ENCODE measurements at regions not wholly inside any gene's neighbourhood (a gene's known extent, or its start where the extent isn't known, plus 50 kb on each side); places are given as distances from the start of the nearest gene placed in this dataset.

DNA sequence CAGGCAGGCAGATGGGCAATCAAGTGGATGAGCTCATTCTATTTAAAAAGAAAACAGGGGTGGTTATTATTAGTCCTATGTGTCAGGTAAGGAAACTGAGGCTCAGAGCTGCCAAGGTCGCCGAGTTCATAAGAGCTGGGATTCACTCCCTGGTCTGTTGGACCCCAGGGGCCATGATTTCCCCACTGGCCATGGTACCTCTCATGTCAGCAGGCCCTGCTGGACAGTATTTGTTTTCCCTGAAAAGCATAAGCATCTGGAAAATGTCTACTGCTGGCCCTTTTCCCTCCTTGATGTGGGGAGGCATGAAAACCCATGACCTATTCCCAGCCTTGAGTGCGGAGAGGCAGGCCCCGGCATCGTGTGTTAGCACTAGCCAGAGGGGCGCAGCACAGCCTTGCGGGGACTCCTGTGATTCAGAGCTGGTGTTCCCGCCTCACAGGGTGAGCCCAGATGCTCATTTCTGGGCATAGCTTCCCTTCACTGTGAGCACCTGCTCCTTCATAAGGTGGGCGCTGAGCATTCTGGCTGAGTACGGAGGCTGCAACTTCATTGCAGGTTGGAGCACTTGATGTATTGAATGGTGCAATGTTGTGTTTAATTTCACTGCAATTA lies 617.5 kb downstream of the PTPRU start:
- TF ChIP-seq POLR2AphosphoS5 (IDR thresholded peaks at IDR 0.05): no peak
- TF ChIP-seq POLR2A (IDR thresholded peaks at IDR 0.05): no peak
- TF ChIP-seq, protein P1, sequence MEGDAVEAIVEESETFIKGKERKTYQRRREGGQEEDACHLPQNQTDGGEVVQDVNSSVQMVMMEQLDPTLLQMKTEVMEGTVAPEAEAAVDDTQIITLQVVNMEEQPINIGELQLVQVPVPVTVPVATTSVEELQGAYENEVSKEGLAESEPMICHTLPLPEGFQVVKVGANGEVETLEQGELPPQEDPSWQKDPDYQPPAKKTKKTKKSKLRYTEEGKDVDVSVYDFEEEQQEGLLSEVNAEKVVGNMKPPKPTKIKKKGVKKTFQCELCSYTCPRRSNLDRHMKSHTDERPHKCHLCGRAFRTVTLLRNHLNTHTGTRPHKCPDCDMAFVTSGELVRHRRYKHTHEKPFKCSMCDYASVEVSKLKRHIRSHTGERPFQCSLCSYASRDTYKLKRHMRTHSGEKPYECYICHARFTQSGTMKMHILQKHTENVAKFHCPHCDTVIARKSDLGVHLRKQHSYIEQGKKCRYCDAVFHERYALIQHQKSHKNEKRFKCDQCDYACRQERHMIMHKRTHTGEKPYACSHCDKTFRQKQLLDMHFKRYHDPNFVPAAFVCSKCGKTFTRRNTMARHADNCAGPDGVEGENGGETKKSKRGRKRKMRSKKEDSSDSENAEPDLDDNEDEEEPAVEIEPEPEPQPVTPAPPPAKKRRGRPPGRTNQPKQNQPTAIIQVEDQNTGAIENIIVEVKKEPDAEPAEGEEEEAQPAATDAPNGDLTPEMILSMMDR (IDR thresholded peaks at IDR 0.05): no peak
- Histone ChIP-seq H3K9me3 (no peaks in the 10 kb centered on the region), H3K4me3 (no peak overlapping the region), H3K27ac (no peak overlapping the region), H3K27me3 (peaks cover 0 to 19% of the 10 kb centered on the region in 2 donors), H3K4me1 (no peaks in the 10 kb centered on the region), H3K36me3 (no peaks in the 10 kb centered on the region)
- DNase-seq (ENCODE audit: low spot score in 2 of 2): no peak
- intact Hi-C loops (cut with DNase I; ENCODE audit: low total_unique reads): no loop called here

DNA sequence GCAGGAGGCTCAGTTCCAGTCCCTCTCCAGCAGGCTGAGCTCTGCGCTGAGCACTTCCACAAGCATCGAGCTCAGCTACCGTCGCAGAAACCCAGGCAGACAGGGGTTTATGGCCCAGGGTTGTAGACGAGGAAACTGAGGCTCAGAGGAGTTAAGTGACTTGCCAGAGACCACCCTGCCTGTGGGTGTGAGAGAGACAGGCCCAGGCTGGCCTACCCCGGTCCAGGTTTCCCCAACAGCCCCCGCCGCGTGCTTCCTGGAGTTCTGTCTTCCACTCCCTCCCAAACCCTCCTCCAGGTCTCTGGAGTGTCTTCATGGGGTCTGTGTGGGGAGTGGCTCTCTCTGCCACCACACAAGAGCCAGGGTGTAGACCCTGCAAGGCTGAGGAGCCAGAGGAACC lies 615.9 kb downstream of the PTPRU start:
- no peak for DNase-seq (ENCODE audit: low spot score in 2 of 2)
- Histone ChIP-seq H3K4me1 (no peaks in the 10 kb centered on the region), H3K9me3 (no peaks in the 10 kb centered on the region), H3K4me3 (no peak overlapping the region), H3K27ac (no peak overlapping the region), H3K27me3 (peaks cover 0 to 19% of the 10 kb centered on the region in 2 donors), H3K36me3 (no peaks in the 10 kb centered on the region)
- intact Hi-C loops (cut with DNase I; ENCODE audit: low total_unique reads): no loop called here
- TF ChIP-seq, protein P1 (IDR thresholded peaks at IDR 0.05): no peak
- no peak for TF ChIP-seq POLR2A (IDR thresholded peaks at IDR 0.05)
- TF ChIP-seq POLR2AphosphoS5 (IDR thresholded peaks at IDR 0.05): no peak

DNA sequence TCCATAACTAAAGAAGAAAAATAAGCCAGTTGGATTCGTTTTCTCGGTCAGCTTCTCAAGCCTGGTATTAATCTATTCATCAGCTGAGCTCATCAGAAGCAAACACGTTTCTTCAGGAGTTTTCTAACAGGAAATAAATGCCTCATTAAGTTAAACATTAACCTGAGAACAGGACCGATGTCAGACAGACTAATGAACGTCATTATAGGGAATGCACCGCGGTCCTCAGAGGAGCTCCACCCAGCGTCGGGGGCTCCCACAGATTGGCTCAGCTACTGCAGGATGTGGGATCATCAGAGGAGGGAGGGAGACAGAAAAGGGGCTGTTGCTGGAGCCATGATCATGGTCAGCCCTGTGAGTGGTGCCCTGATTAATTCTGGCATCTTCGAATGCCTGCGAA lies 615.4 kb downstream of the PTPRU start:
- intact Hi-C loops (cut with DNase I; ENCODE audit: low total_unique reads): no loop called here

DNA sequence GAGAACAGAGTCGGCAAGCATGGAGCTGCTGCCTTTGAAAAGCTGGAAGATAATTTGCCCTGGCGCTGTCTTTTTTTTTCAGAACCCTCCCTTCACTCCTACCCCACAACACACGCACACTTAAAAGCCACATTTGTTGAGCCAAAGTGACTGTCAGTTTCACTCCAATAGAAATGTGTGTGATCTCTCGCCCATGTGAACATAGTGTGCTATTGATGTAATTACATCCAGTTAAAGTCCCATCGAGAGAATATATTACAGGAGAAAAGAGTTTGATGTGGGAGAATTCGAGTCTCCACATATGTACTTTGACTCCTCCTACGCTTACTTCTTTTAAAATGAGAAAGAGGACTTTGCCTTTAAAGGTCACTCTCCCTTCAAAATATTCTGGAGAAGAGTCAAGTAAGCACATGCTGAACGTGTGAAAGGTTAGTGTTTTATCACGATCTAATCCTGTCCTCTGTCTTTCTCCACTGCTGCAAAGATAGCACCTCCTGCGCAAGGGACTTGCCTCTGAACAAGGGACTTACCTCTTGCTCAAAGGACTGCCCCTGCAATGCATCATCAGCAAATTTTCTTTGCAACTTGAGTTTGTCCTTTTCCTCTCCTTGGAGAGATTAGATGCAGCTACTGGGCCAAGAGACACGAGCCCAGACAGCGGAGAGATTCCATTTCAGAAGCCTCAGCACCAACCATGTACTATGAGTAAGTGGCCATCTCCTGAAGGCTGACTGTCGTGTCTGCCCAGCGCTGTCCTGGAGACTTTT lies 613.9 kb downstream of the PTPRU start:
- Histone ChIP-seq H3K36me3 (no peaks in the 10 kb centered on the region), H3K4me3 (no peak overlapping the region), H3K27ac (no peak overlapping the region), H3K27me3 (peaks cover 0 to 11% of the 10 kb centered on the region in 2 donors), H3K4me1 (no peaks in the 10 kb centered on the region), H3K9me3 (no peaks in the 10 kb centered on the region)
- no peak for DNase-seq (ENCODE audit: low spot score in 2 of 2)
- intact Hi-C loops (cut with DNase I; ENCODE audit: low total_unique reads): no loop called here
- TF ChIP-seq POLR2AphosphoS5 (IDR thresholded peaks at IDR 0.05): no peak
- TF ChIP-seq, protein P1 (IDR thresholded peaks at IDR 0.05): no peak
- no peak for TF ChIP-seq POLR2A (IDR thresholded peaks at IDR 0.05)

More for the DNA sequence above, 615.4 kb downstream of the PTPRU start:
- Histone ChIP-seq H3K27ac (no peak overlapping the region), H3K27me3 (peaks cover 0 to 19% of the 10 kb centered on the region in 2 donors), H3K4me1 (no peaks in the 10 kb centered on the region), H3K9me3 (no peaks in the 10 kb centered on the region), H3K4me3 (no peak overlapping the region), H3K36me3 (no peaks in the 10 kb centered on the region)
- no peak for TF ChIP-seq POLR2A (IDR thresholded peaks at IDR 0.05)
- no peak for TF ChIP-seq POLR2AphosphoS5 (IDR thresholded peaks at IDR 0.05)
- TF ChIP-seq, protein P1 (IDR thresholded peaks at IDR 0.05): no peak
- no peak for DNase-seq (ENCODE audit: low spot score in 2 of 2)

DNA sequence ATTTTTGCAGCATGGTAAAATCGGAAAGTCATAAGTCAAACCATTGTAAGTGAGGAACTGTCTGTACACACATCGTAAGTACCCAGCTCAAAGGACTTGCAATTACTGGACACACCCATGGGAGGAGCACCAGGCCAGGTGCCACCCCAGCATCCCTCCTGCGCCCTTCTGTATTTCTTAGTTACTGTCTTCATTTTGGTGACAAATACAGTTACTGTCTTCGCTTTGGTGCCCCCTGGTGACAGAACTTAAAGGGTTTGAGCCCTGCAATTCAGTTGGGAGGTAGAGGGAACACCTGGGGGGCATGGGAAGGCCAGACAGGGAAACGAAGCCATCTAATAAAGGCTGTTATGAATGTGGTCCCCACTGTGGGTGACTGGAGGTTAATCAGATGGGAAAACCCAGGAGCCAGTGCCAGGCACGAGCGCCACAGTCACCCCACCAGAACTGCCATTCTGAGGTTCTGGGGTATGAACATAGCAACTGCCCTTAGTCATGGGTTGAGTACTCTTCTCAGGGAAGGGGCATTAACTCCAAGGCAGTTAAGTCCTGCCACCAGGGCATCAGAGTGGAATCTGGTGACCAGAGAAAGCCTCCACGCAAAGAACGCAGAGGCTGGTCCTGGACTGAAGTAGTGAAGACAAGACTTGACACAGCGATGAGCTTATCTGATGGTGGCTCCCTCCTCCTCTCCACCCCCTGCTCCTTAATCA lies 612.9 kb downstream of the PTPRU start:
- Histone ChIP-seq H3K36me3 (no peaks in the 10 kb centered on the region), H3K9me3 (no peaks in the 10 kb centered on the region), H3K4me1 (no peaks in the 10 kb centered on the region), H3K27ac (no peak overlapping the region), H3K27me3 (peaks cover 0 to 4% of the 10 kb centered on the region in 2 donors), H3K4me3 (no peak overlapping the region)
- no peak for DNase-seq (ENCODE audit: low spot score in 2 of 2)
- TF ChIP-seq POLR2AphosphoS5 (IDR thresholded peaks at IDR 0.05): no peak
- TF ChIP-seq, protein P1 (IDR thresholded peaks at IDR 0.05): no peak
- TF ChIP-seq POLR2A (IDR thresholded peaks at IDR 0.05): no peak
- intact Hi-C loops (cut with DNase I; ENCODE audit: low total_unique reads): no loop called here
